DMS 273 treated with DMSO at 0.1 percent for 48 hours (cell line): ENCODE measurements at regions not wholly inside any gene's neighbourhood (a gene's known extent, or its start where the extent isn't known, plus 50 kb on each side); places are given as distances from the start of the nearest gene placed in this dataset.

Source experiments
- DNase-seq: peaks from one replicate; lab custom pipeline; 2025; lab: John Stamatoyannopoulos, UW

- no peak for DNase-seq
These were observed 65.9 kb upstream of the RARB start for GRCh38 chr3:25362118-25362517.

DNA sequence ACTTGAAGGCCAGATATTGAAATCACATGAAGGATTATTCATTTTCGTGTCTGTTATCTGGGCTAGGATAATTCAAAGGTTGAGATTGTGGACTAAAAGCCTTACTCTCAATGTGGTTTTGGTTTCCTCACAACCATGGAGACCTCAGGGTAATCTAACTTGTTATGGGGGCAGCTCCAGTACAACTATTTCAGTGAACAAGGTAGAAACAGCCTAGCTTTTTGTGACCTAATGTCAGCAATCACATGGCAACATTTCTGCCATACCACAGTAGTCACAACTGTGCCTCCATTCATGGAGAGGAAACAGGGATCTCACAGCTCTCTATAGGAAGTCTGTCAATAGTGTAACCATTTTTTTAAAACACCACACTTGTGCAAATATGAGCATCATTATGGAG lies 62.4 kb upstream of the RARB start:
- no peak for DNase-seq

DNA sequence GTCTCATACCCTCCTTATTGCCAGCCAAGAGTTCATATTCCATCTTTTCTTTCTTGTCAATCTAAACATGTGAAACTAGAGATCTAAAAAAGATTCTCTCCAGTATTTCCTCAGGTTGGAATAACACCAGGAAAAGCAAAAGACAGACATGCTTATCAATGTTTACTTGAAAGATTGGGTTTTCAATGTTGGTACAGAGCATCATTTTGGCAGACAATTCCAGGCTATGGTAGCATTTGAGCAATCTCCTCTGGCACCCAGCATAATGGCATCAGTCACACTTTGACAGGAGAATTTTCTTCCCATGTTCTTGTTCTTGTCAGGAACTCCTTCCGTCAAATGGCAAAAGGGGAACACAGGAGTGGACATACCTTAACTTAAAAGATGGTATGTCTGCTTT lies 61.0 kb upstream of the RARB start:
- no peak for DNase-seq

GRCh38 chr3:25372167-25372566 lies 55.9 kb upstream of the RARB start:
- no peak for DNase-seq

DNA sequence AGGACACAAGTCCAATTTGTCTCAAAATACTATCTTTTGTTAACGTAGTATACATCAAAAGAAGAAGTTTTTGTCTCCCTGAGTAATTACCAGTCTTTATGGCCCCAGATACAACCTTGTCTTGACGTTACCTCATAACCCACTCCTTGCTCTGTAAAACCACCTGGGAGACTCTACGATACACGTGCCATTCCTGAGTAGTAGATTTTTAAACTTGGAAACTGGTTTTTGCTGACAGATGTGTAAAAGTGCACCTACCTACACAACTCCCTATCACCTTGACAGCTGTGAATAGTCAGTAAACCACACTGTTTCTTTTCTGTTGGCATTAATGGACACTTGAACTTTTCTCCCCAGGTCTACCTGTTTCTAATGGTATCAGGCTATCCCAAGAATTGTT lies 51.7 kb upstream of the RARB start:
- no peak for DNase-seq

DNA sequence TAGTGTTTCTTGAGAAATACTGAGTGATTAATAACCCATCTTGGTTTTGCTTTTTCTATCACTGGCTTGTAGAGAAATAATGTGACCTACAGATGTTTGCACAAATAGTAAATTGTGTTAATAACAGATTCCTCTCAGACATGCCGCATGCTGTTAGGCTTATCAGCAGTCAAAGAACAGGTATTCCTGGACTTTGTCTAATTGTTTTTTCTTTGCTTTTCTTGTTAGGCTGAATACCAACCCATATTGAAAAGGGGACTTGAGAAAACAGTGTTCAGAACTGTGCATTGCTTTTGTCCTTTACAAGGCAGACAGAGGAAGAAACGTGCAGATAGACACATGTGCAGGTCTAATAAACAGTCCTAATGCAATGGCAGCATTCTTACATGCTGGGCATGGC lies 51.0 kb upstream of the RARB start:
- no peak for DNase-seq
